ENCODE measurements at regions not wholly inside any gene's neighbourhood (a gene's known extent, or its start where the extent isn't known, plus 50 kb on each side); places are given as distances from the start of the nearest gene placed in this dataset.

GRCh38 chr3:68290333-68290732, 635.9 kb upstream of the SUCLG2 start:
- no peak for TF ChIP-seq CTCF (conservative IDR thresholded peaks at IDR 0.05 in 1 of 2, IDR thresholded peaks at IDR 0.05 in 1 of 2; ENCODE audit: low read depth in 1 of 2, low read length in 2 of 2)
- no peak for TF ChIP-seq EZH2 (IDR thresholded peaks at IDR 0.05; ENCODE audit: low read length, missing control alignments)
